Aorta (tissue), 5 donors: ENCODE measurements at regions not wholly inside any gene's neighbourhood (a gene's known extent, or its start where the extent isn't known, plus 50 kb on each side); places are given as distances from the start of the nearest gene placed in this dataset.

ENCODE experiments used
- ATAC-seq: fragments of 200-7000 bp; cut with Tn5 transposase; one replicate; pipeline ENCODE4 v1.9.1; 2022; ENCODE audit warnings: moderate library complexity; ENCODE audit not compliant: low FRiP score
- DNase-seq, 2 donors: peaks; one replicate each; pipeline ENCODE4 v3.0.0-alpha.2; 2020
- H3K27ac ChIP-seq, 2 donors: one replicate each; pipeline ENCODE4 v1.5.1; 2013; ENCODE audit warnings: low read length in 2 of 2, mild to moderate bottlenecking in 2 of 2, moderate library complexity in 2 of 2, control low read depth in 1 of 2, inconsistent platforms in 1 of 2, low read depth in 1 of 2
- H3K27me3 ChIP-seq, 2 donors: one replicate each; pipeline ENCODE4 v1.6.1; 2013; ENCODE audit warnings: control low read depth in 1 of 2, low read length in 1 of 2, mild to moderate bottlenecking in 1 of 2, moderate library complexity in 1 of 2; ENCODE audit not compliant: insufficient read depth in 2 of 2, control insufficient read depth in 1 of 2
- H3K36me3 ChIP-seq, 2 donors: one replicate each; pipeline ENCODE4 v1.6.1; 2013; ENCODE audit warnings: control low read depth in 1 of 2, low read length in 1 of 2, mild to moderate bottlenecking in 1 of 2; ENCODE audit not compliant: insufficient read depth in 2 of 2, control insufficient read depth in 1 of 2
- H3K4me1 ChIP-seq, 2 donors: one replicate each; pipeline ENCODE4 v1.6.1; 2013; ENCODE audit warnings: low read length in 2 of 2, control low read depth in 1 of 2, mild to moderate bottlenecking in 1 of 2, moderate library complexity in 1 of 2; ENCODE audit not compliant: insufficient read depth in 2 of 2, control insufficient read depth in 1 of 2
- H3K4me3 ChIP-seq, 2 donors: one replicate each; pipeline ENCODE4 v1.5.1; 2013; ENCODE audit warnings: low read length in 2 of 2, control low read depth in 1 of 2, mild to moderate bottlenecking in 1 of 2
- H3K9me3 ChIP-seq: one replicate; pipeline ENCODE4 v1.6.1; 2013; ENCODE audit warnings: mild to moderate bottlenecking, low read length; ENCODE audit not compliant: control insufficient read depth
- WGBS, 2 donors: extraction: QIAGEN DNeasy Blood & Tissue Kit; methylation state at CpG; one replicate each; pipeline ENCODE4 v1.1.7; 2013; 5-methylcytosine and 5-hydroxymethylcytosine counted together
- intact Hi-C, 2 donors: fragments of 100-400 bp; cut with DNase I; formaldehyde crosslinking; loops; one replicate each; pipeline versions ENCODE4 v1.14.2 to v1.15.0; 2022
- donor health status: healthy with polysubstance abuse.
- donor health status: Bipolar disorder and iron deficiency.
- donor health status: DM: no; HTN: no; CAD: no.
- donor health status: DM: no; HTN: no; CAD: no.
- donor health status: DM: yes; HTN: yes; CAD: no.

GRCh38 chr5:155103146-155103545 lies 89.6 kb downstream of the KIF4B start:
- DNase-seq (no peak), ATAC-seq (no peak)
- Histone ChIP-seq H3K4me3 (no peak overlapping the region), H3K4me1 (no peaks in the 10 kb centered on the region), H3K27me3 (no peaks in the 10 kb centered on the region), H3K36me3 (no peaks in the 10 kb centered on the region), H3K27ac (no peak overlapping the region), H3K9me3 (no peaks in the 10 kb centered on the region)
- WGBS, 2 donors: 81 to 85% methylated on average over 4 of the region's 4 CpGs
- intact Hi-C loops: no loop called here

- Histone ChIP-seq H3K36me3 (no peaks in the 10 kb centered on the region), H3K4me1 (no peaks in the 10 kb centered on the region), H3K4me3 (no peak overlapping the region), H3K9me3 (no peaks in the 10 kb centered on the region), H3K27ac (no peak overlapping the region), H3K27me3 (no peaks in the 10 kb centered on the region)
- intact Hi-C loops: no loop called here
- DNase-seq (no peak), ATAC-seq (no peak)
- 85 to 93% methylated on average over 2 of the region's 2 CpGs for WGBS, 2 donors
Measured at GRCh38 chr5:155104441-155104840, 90.9 kb downstream of the KIF4B start.

- Histone ChIP-seq H3K36me3 (no peaks in the 10 kb centered on the region), H3K4me1 (no peaks in the 10 kb centered on the region), H3K27me3 (no peaks in the 10 kb centered on the region), H3K27ac (no peak overlapping the region), H3K4me3 (no peak overlapping the region), H3K9me3 (no peaks in the 10 kb centered on the region)
- DNase-seq: no peak
- WGBS, 2 donors: 82 to 87% methylated on average over 4 of the region's 4 CpGs
- no peak for ATAC-seq
- intact Hi-C loops: no loop called here
Measured at GRCh38 chr5:155106221-155106620, 92.7 kb downstream of the KIF4B start.

- intact Hi-C loops: no loop called here
- ATAC-seq (no peak), DNase-seq (no peak)
- no peaks in the 10 kb centered on the region for H3K9me3 ChIP-seq
- H3K4me3 ChIP-seq: no peak overlapping the region
- H3K36me3 ChIP-seq: no peaks in the 10 kb centered on the region
- 58 to 75% methylated on average over 3 of the region's 3 CpGs for WGBS, 2 donors
- H3K4me1 ChIP-seq: no peaks in the 10 kb centered on the region
- peaks cover 0 to 1% of the 10 kb centered on the region in 2 donors for H3K27me3 ChIP-seq
- H3K27ac ChIP-seq: no peak overlapping the region
Measured at GRCh38 chr5:155113888-155114287, 100.3 kb downstream of the KIF4B start.

- no peaks in the 10 kb centered on the region for H3K4me1 ChIP-seq
- H3K27ac ChIP-seq: no peak overlapping the region
- peaks cover 0 to 2% of the 10 kb centered on the region in 2 donors for H3K27me3 ChIP-seq
- 94 to 97% methylated on average over 25 of the region's 25 CpGs for WGBS, 2 donors
- intact Hi-C loops: no loop called here
- ATAC-seq: no peak
- DNase-seq: no peak
- no peaks in the 10 kb centered on the region for H3K36me3 ChIP-seq
- H3K4me3 ChIP-seq: no peak overlapping the region
- no peaks in the 10 kb centered on the region for H3K9me3 ChIP-seq
Measured at GRCh38 chr5:155114655-155115054, 101.1 kb downstream of the KIF4B start.

GRCh38 chr5:155116456-155117251 lies 103.1 kb downstream of the KIF4B start:
- Histone ChIP-seq H3K36me3 (no peaks in the 10 kb centered on the region), H3K4me1 (no peaks in the 10 kb centered on the region), H3K9me3 (no peaks in the 10 kb centered on the region), H3K27me3 (peaks cover 0 to 2% of the 10 kb centered on the region in 2 donors), H3K4me3 (no peak overlapping the region), H3K27ac (no peak overlapping the region)
- DNase-seq: no peak
- WGBS, 2 donors: 61 to 63% methylated on average over 13 of the region's 13 CpGs
- ATAC-seq: no peak
- intact Hi-C loops: no loop called here

- WGBS, 2 donors: 7 to 18% methylated on average over 7 of the region's 7 CpGs
- ATAC-seq (no peak), DNase-seq (no peak)
- intact Hi-C loops: no loop called here
- H3K27me3 ChIP-seq: no peaks in the 10 kb centered on the region
- no peak overlapping the region for H3K27ac ChIP-seq
- H3K9me3 ChIP-seq: no peaks in the 10 kb centered on the region
- no peaks in the 10 kb centered on the region for H3K36me3 ChIP-seq
- H3K4me3 ChIP-seq: no peak overlapping the region
- H3K4me1 ChIP-seq: no peaks in the 10 kb centered on the region
Measured at GRCh38 chr5:155125551-155126095, 112.1 kb downstream of the KIF4B start.

GRCh38 chr5:155126573-155126972 lies 113.0 kb downstream of the KIF4B start:
- no peaks in the 10 kb centered on the region for H3K36me3 ChIP-seq
- no peaks in the 10 kb centered on the region for H3K4me1 ChIP-seq
- H3K4me3 ChIP-seq: no peak overlapping the region
- H3K27me3 ChIP-seq: no peaks in the 10 kb centered on the region
- H3K27ac ChIP-seq: no peak overlapping the region
- ATAC-seq: no peak
- WGBS, 2 donors: 58 to 67% methylated on average over 3 of the region's 3 CpGs
- no peaks in the 10 kb centered on the region for H3K9me3 ChIP-seq
- no peak for DNase-seq
- intact Hi-C loops: no loop called here

- H3K36me3 ChIP-seq: no peaks in the 10 kb centered on the region
- no peak overlapping the region for H3K4me3 ChIP-seq
- DNase-seq (no peak), ATAC-seq (no peak)
- intact Hi-C loops: no loop called here
- H3K27ac ChIP-seq: no peak overlapping the region
- 88 to 89% methylated on average over 5 of the region's 5 CpGs for WGBS, 2 donors
- no peaks in the 10 kb centered on the region for H3K9me3 ChIP-seq
- no peaks in the 10 kb centered on the region for H3K4me1 ChIP-seq
- no peaks in the 10 kb centered on the region for H3K27me3 ChIP-seq
Measured at GRCh38 chr5:155127552-155127951, 114.0 kb downstream of the KIF4B start.
